Type B pancreatic cell (in vitro differentiated cells): ENCODE measurements at regions not wholly inside any gene's neighbourhood (a gene's known extent, or its start where the extent isn't known, plus 50 kb on each side); places are given as distances from the start of the nearest gene placed in this dataset.

Experiments
- DNase-seq: peaks from one replicate; pipeline ENCODE4 v3.0.0; 2021; ENCODE audit warnings: mixed read lengths; ENCODE audit not compliant: unreplicated experiment; ENCODE audit errors: extremely low spot score
- H3K27ac Mint-ChIP-seq: 2 replicates; pipeline ENCODE4 v1.8.0; 2021; ENCODE audit warnings: mild to moderate bottlenecking, mixed read lengths
- H3K27me3 Mint-ChIP-seq: 2 replicates; pipeline ENCODE4 v1.8.0; 2021; ENCODE audit warnings: mixed read lengths
- H3K36me3 Mint-ChIP-seq: 2 replicates; pipeline ENCODE4 v1.8.0; 2021; ENCODE audit warnings: mixed read lengths
- H3K4me1 Mint-ChIP-seq: one replicate; pipeline ENCODE4 v1.8.0; 2021; ENCODE audit warnings: mixed read lengths; ENCODE audit not compliant: unreplicated experiment
- H3K4me3 Mint-ChIP-seq: 2 replicates; pipeline ENCODE4 v1.8.0; 2021; ENCODE audit warnings: mild to moderate bottlenecking, mixed read lengths
- H3K9me3 Mint-ChIP-seq: 2 replicates; pipeline ENCODE4 v1.8.0; 2021; ENCODE audit warnings: mixed read lengths
- TF ChIP-seq, protein P1 (sequence below): fragments of 200-600 bp; sonication (generic); conservative IDR thresholded peaks from 2 replicates; pipeline ENCODE4 v1.5.0; 2021; ENCODE audit warnings: antibody characterized with exemption, mild to moderate bottlenecking

DNA sequence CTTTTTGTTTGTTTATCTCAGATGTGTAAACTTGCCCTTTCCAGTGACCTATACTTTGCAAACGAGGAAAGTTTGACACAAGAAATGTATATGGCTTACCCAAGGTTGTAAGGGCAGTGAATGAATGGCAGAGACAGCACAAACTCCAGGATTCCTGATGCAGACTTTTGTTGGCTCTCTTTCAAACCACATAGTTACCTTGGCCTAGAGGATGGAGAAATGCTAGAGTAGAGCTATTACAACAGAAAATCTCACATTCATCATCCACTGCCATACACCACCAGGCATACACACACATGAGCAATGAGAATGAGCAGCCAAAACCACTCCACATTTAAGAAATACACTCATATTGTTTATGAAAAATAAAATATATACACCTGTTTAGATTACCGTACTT is 387.0 kb downstream of the TLR4 start:
- Mint-ChIP-seq H3K4me1 (no peaks in the 10 kb centered on the region), H3K4me3 (no peak overlapping the region), H3K27me3 (no peaks in the 10 kb centered on the region), H3K9me3 (no peaks in the 10 kb centered on the region), H3K27ac (no peak overlapping the region), H3K36me3 (no peaks in the 10 kb centered on the region)
- TF ChIP-seq, protein P1, sequence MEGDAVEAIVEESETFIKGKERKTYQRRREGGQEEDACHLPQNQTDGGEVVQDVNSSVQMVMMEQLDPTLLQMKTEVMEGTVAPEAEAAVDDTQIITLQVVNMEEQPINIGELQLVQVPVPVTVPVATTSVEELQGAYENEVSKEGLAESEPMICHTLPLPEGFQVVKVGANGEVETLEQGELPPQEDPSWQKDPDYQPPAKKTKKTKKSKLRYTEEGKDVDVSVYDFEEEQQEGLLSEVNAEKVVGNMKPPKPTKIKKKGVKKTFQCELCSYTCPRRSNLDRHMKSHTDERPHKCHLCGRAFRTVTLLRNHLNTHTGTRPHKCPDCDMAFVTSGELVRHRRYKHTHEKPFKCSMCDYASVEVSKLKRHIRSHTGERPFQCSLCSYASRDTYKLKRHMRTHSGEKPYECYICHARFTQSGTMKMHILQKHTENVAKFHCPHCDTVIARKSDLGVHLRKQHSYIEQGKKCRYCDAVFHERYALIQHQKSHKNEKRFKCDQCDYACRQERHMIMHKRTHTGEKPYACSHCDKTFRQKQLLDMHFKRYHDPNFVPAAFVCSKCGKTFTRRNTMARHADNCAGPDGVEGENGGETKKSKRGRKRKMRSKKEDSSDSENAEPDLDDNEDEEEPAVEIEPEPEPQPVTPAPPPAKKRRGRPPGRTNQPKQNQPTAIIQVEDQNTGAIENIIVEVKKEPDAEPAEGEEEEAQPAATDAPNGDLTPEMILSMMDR, result no peak
- DNase-seq, result no peak

DNA sequence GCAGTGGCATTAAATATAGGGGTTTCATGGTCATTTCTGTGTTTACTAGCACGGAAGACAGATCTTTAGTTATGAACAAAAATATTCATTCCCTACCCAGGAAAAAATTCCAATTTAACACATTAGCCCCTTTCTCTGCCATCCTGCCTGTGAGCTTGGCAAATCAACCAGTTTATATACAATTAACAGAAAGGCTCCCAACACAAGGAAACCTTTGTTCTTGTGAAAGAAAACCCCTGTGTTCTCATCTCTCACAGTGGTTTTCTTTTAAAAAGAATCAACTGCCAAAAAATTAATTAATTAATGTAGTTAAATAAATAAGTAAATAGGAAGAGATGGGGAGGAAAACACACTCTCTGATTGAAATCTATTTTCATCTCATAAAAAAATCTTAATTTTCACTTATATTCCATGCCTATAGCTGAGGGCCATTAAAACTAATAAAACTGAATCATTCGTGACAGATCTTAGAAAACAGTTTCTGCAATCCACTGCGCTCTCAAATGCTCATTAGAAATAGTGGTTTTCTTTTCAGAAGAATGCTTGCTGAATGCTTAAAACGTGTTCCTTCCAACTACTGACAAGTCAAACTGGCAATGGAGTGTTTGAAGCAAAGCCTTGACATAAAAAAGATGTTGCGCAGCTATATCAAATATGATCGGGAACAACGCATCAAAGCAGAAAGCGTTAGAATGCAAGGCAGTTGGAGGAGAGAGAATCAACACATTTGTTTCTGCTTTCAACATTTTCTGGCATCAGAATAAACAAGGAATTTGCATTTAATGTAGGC is 387.7 kb downstream of the TLR4 start:
- no peak overlapping the region for H3K27ac Mint-ChIP-seq
- H3K27me3 Mint-ChIP-seq, result no peaks in the 10 kb centered on the region
- no peak for DNase-seq
- no peaks in the 10 kb centered on the region for H3K36me3 Mint-ChIP-seq
- TF ChIP-seq, protein P1, result no peak
- no peaks in the 10 kb centered on the region for H3K9me3 Mint-ChIP-seq
- no peak overlapping the region for H3K4me3 Mint-ChIP-seq
- H3K4me1 Mint-ChIP-seq, result no peaks in the 10 kb centered on the region

DNA sequence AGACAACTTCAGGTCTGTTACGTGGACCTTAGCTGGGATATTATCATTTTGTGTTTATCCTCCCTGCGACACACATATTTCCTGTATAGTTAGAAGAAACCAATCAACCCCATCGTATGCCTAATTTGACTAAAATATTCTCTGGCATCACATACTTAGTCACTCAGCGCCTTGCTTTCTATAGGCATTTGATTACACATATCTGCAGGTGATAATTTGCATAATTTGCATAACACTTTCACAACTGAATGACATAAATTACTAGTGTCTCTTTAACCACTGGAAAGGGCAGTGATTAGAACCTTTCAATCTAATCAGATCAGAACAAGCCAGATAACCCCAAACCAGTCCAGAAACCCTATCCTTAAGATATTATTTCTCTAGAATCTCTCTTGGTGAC is 390.2 kb downstream of the TLR4 start:
- H3K9me3 Mint-ChIP-seq, result no peaks in the 10 kb centered on the region
- H3K4me3 Mint-ChIP-seq, result no peak overlapping the region
- no peaks in the 10 kb centered on the region for H3K27me3 Mint-ChIP-seq
- TF ChIP-seq, protein P1, result no peak
- H3K4me1 Mint-ChIP-seq, result no peaks in the 10 kb centered on the region
- no peak for DNase-seq
- H3K27ac Mint-ChIP-seq, result no peak overlapping the region
- H3K36me3 Mint-ChIP-seq, result no peaks in the 10 kb centered on the region

DNA sequence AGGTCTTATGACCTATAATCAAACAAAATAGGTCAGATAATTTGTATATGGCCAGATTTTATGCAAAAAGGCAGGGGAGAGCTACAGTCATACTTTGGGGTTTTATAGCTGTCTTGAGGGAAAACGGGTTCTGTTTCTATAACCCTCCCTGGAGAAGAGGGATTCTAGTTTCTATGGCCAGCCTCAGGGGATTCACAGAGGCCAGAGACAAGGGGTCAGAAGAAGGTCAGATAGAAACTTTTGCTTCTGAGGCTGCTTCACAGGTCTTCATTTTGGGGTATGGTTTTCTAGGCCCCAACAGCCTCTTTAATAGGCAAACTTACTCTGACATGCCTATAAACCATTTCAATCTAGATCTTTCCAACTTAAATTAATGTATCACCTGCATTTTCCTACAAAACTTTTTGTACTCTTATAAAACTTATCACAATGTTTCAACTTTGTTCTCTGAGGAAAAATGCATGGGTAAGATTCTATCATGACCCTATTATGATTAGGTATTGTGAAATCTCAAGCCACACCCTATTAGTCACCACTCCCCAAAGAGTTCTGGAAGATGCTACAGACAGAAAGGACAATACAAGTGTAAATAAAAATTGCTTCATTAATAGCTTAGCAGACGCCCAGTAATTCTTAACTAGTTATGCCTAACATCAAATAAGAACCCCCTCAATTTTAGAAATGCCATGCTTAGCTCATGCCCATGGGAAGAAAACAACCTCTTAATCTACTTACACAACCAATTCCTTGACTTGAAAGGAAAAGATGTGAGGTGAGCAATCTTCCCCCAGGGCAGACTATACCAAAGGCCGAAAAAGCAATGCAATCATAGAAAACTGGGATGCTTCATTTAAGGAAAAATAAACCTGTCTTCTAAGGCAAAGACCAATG is 396.6 kb downstream of the TLR4 start:
- Mint-ChIP-seq H3K36me3 (no peaks in the 10 kb centered on the region), H3K9me3 (no peaks in the 10 kb centered on the region), H3K4me1 (no peaks in the 10 kb centered on the region), H3K4me3 (no peak overlapping the region), H3K27ac (no peak overlapping the region), H3K27me3 (no peaks in the 10 kb centered on the region)
- no peak for DNase-seq
- TF ChIP-seq, protein P1, result no peak

DNA sequence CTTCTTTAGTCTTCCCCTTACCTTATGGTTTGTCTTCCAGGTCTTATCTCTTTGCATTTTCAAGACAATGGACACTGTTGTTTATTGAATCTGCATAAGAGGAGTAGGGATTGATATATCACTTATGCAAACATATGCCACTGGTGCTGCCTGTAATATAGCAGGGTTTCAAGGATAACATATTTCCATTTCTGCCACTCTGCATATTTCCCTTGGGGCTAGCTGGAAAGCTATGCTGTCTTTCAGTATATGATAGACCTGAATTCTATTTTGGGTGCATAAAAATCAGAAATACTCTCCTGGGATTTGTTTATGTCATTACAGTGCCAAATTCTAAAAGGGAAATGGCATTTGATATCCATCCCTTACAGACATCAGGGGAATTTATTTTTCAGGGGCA is 400.2 kb downstream of the TLR4 start:
- Mint-ChIP-seq H3K4me1 (no peaks in the 10 kb centered on the region), H3K4me3 (no peak overlapping the region), H3K36me3 (no peaks in the 10 kb centered on the region), H3K27me3 (no peaks in the 10 kb centered on the region), H3K27ac (no peak overlapping the region), H3K9me3 (no peaks in the 10 kb centered on the region)
- TF ChIP-seq, protein P1, result no peak
- no peak for DNase-seq
